HUES48 (cell line): ENCODE measurements at regions not wholly inside any gene's neighbourhood (a gene's known extent, or its start where the extent isn't known, plus 50 kb on each side); places are given as distances from the start of the nearest gene placed in this dataset.

Experiments used
- H3K27ac ChIP-seq: one replicate; pipeline ENCODE4 v1.7.0; 2013; ENCODE audit warnings: low read depth, low read length, inconsistent platforms
- H3K27me3 ChIP-seq: 2 replicates; pipeline ENCODE4 v1.6.1; 2013; ENCODE audit warnings: mild to moderate bottlenecking, low read length; ENCODE audit not compliant: control insufficient read depth, insufficient read depth
- H3K36me3 ChIP-seq: 2 replicates; pipeline ENCODE4 v1.6.1; 2013; ENCODE audit warnings: low read length; ENCODE audit not compliant: control insufficient read depth, insufficient read depth
- H3K4me1 ChIP-seq: 2 replicates; pipeline ENCODE4 v1.6.1; 2013; ENCODE audit warnings: mild to moderate bottlenecking, low read length; ENCODE audit not compliant: control insufficient read depth, insufficient read depth
- H3K4me3 ChIP-seq: 2 replicates; pipeline ENCODE4 v1.5.1; 2013; ENCODE audit warnings: mild to moderate bottlenecking, low read depth, low read length
- H3K9ac ChIP-seq: 2 replicates; pipeline ENCODE4 v1.6.1; 2013; ENCODE audit warnings: mild to moderate bottlenecking, low read depth, low read length, moderate library complexity
- H3K9me3 ChIP-seq: 2 replicates; pipeline ENCODE4 v1.6.1; 2013; ENCODE audit warnings: low read length; ENCODE audit not compliant: control insufficient read depth, insufficient read depth

- Histone ChIP-seq H3K4me3 (no peak overlapping the region), H3K27ac (no peak overlapping the region), H3K9me3 (no peaks in the 10 kb centered on the region), H3K4me1 (no peaks in the 10 kb centered on the region), H3K27me3 (no peaks in the 10 kb centered on the region), H3K36me3 (no peaks in the 10 kb centered on the region), H3K9ac (no peak overlapping the region)
Observed at GRCh38 chr7:113460067-113460466, 341.7 kb upstream of the SMIM30 start.

DNA sequence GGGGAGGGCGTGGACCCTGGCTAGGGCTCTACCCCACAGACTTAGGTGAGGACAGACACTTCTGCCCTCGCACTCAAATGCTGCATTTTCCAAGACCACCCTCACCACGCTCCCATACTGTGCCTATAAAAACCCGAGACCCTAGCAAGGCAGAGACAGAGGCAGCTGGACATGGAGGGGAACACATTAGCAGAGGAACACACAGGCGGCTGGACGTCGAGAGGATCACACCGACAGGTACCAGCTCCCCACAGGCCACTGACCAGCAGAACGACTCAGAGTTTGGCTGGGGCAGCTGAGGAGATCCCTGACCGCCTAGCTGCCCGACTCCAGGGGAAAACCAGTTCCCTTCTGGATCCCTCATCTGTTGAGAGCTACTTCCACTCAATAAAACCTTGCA lies 338.2 kb upstream of the SMIM30 start:
- H3K27ac ChIP-seq, result no peak overlapping the region
- H3K27me3 ChIP-seq, result no peaks in the 10 kb centered on the region
- H3K4me3 ChIP-seq, result no peak overlapping the region
- no peaks in the 10 kb centered on the region for H3K36me3 ChIP-seq
- H3K9me3 ChIP-seq, result no peaks in the 10 kb centered on the region
- no peaks in the 10 kb centered on the region for H3K4me1 ChIP-seq
- H3K9ac ChIP-seq, result no peak overlapping the region

DNA sequence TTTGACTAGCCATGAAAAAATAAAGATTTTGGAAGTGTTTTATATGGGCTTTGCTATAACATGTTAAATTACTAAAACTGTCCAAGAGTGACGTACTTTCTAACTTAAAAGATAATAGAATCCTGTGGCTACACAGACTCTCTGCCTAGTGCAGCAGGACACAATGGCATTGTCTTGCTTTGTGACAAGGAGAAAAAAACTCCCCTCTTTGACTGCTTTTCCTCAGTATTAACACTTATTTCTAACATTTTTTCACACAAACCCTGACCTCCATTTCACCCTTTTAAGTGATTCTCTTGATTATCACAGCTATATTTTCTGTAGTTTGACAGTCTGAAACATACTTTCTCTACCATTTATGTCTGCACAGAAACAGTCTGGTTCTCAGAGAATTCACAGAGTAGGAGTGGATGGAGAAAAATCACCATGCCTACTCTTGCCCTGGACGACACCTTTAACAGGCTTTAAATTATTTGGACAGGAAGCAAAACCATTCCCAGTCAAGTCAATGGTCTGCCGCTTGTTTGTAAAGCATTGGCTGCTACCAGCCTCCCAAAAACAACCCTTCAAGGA lies 336.3 kb upstream of the SMIM30 start:
- Histone ChIP-seq H3K36me3 (no peaks in the 10 kb centered on the region), H3K27ac (no peak overlapping the region), H3K4me1 (no peaks in the 10 kb centered on the region), H3K9ac (no peak overlapping the region), H3K27me3 (no peaks in the 10 kb centered on the region), H3K9me3 (no peaks in the 10 kb centered on the region), H3K4me3 (no peak overlapping the region)

DNA sequence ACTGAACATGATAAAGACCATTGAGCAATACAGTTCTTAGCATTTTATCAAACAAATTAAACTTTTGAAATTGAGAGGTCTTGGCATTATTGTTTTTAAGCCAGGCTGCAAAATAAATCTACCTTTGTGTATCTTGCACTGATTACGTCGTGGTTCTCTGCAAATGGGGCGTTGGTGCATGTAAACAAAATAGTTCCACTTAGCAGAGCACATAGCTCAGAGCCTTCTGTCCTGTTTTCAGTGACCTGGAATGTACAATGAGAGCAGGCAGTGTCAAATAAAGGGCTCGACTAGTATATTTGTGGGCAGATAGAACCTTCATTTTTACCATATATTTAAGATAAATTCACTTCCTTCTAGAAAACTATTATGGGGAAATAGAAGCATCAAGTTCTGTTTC lies 333.9 kb upstream of the SMIM30 start:
- H3K36me3 ChIP-seq, result no peaks in the 10 kb centered on the region
- H3K27me3 ChIP-seq, result no peaks in the 10 kb centered on the region
- no peaks in the 10 kb centered on the region for H3K9me3 ChIP-seq

DNA sequence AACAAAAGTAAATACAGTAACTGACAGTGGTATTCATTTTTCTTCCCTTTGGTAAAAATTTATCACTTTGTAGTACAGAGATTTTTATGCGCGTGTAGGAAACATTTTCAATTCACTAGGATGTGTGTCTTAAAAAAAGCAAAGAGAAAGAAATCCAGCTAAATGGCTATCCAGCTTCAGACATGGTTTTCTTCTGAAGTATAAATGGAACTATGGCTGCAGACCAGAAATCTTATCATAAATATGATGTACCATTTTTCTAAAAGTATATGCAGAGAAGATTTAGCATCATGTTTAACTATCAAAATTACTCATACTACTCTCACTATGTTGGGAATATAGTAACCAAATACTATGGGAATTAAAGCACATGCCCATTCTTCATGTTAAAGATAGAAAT lies 328.4 kb upstream of the SMIM30 start:
- Histone ChIP-seq H3K9me3 (no peaks in the 10 kb centered on the region), H3K36me3 (no peaks in the 10 kb centered on the region), H3K4me3 (no peak overlapping the region), H3K9ac (no peak overlapping the region), H3K27me3 (no peaks in the 10 kb centered on the region), H3K4me1 (no peaks in the 10 kb centered on the region), H3K27ac (no peak overlapping the region)

More for the DNA sequence above, 333.9 kb upstream of the SMIM30 start:
- Histone ChIP-seq H3K4me3 (no peak overlapping the region), H3K9ac (no peak overlapping the region), H3K27ac (no peak overlapping the region), H3K4me1 (no peaks in the 10 kb centered on the region)

GRCh38 chr7:113446391-113446790 lies 328.0 kb upstream of the SMIM30 start:
- no peaks in the 10 kb centered on the region for H3K4me1 ChIP-seq
- H3K4me3 ChIP-seq, result no peak overlapping the region
- H3K9me3 ChIP-seq, result no peaks in the 10 kb centered on the region
- H3K27ac ChIP-seq, result no peak overlapping the region
- no peak overlapping the region for H3K9ac ChIP-seq
- H3K27me3 ChIP-seq, result no peaks in the 10 kb centered on the region
- H3K36me3 ChIP-seq, result no peaks in the 10 kb centered on the region

- H3K9ac ChIP-seq, result no peak overlapping the region
- no peak overlapping the region for H3K27ac ChIP-seq
- no peak overlapping the region for H3K4me3 ChIP-seq
- H3K36me3 ChIP-seq, result no peaks in the 10 kb centered on the region
- no peaks in the 10 kb centered on the region for H3K9me3 ChIP-seq
- no peaks in the 10 kb centered on the region for H3K4me1 ChIP-seq
- no peaks in the 10 kb centered on the region for H3K27me3 ChIP-seq
Observed at GRCh38 chr7:113444261-113444660, 325.9 kb upstream of the SMIM30 start.

DNA sequence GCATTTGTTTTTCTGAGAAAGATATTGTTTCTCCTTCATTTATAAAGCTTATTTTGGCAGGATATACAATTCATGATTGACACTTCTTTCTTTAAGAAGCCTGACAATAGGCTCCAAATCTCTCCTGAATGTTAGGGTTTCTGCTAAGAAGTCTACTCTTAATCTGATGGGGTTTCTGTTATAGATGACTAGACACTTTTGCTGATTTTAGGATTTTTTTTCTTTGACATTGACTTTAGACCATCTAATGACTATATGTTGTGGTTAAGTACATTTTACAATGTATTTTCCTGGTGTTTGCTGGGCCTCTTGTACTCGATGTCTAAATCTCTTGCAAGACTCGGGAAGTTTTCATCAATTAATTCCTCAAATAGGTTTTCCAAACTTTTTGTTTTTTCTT lies 321.8 kb upstream of the SMIM30 start:
- Histone ChIP-seq H3K9me3 (peaks cover 4% of the 10 kb centered on the region; the same call in 1 of the 2 replicates), H3K36me3 (no peaks in the 10 kb centered on the region), H3K4me3 (no peak overlapping the region), H3K27me3 (no peaks in the 10 kb centered on the region), H3K27ac (no peak overlapping the region), H3K9ac (no peak overlapping the region), H3K4me1 (no peaks in the 10 kb centered on the region)

- Histone ChIP-seq H3K36me3 (no peaks in the 10 kb centered on the region), H3K4me3 (no peak overlapping the region), H3K27me3 (no peaks in the 10 kb centered on the region), H3K27ac (no peak overlapping the region), H3K4me1 (no peaks in the 10 kb centered on the region), H3K9me3 (no peaks in the 10 kb centered on the region), H3K9ac (no peak overlapping the region)
Observed at GRCh38 chr7:113431406-113431805, 313.1 kb upstream of the SMIM30 start.

DNA sequence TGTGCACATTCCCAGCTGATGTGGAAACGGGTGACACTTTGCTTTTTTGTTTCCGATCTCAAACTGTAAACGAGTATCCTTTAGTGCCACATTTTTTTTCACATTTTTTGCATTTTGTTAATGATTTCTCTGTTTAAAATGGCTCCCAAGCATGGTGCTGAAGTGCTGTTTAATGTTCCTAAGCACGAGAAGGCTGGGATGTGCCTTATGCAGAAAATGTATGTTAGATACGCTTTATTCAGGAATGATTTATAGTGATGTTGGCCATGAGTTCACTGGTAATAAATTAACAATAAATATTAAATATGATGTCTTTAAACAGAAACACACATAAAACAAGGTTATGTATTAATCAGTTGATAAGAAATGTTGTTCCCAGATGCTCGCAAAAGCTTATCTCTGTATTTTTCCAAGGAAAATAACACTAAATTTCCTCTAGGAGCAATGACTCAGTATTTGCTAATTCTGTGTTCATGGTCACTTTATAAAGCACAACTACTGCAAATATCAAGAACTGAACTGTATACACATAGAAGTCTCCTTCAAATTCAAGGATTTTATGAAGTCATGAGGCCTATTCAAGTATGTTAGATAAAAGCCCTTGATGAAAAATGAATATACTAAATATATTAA lies 305.9 kb upstream of the SMIM30 start:
- H3K27me3 ChIP-seq, result no peaks in the 10 kb centered on the region
- H3K9ac ChIP-seq, result no peak overlapping the region
- H3K4me3 ChIP-seq, result no peak overlapping the region
- H3K27ac ChIP-seq, result no peak overlapping the region
- H3K9me3 ChIP-seq, result no peaks in the 10 kb centered on the region
- no peaks in the 10 kb centered on the region for H3K4me1 ChIP-seq
- no peaks in the 10 kb centered on the region for H3K36me3 ChIP-seq

DNA sequence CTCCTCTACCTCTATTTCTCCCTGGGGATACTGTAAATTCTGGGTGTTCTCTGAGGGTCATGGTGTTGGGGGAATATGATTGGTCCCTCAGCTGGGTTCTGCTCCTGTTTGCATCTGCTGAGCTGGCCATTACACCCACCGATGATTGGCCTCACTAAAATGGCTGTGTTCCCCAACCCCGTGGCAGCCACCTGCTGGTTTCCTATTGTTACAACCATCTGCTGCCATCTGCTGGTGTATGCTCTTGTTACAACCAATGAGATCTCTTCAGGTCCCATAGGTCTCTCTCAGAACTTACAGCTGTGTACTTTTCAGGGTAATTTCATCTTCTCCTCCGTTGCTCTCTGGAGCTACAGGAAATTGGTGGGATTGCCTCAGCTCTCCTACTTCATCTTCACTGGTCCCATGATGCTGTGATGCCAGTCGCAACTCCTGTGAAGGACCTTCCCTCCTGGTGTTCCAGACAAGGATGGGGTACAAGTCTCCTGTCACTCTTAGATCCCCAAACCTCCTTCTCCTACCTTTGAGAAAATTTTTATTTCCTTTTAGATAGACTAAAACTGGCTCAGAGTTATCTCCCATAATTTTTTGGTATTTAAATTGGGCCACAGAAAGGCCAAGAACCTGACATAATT lies 303.5 kb upstream of the SMIM30 start:
- Histone ChIP-seq H3K27me3 (no peaks in the 10 kb centered on the region), H3K9me3 (no peaks in the 10 kb centered on the region), H3K9ac (no peak overlapping the region), H3K36me3 (no peaks in the 10 kb centered on the region), H3K27ac (no peak overlapping the region), H3K4me3 (no peak overlapping the region), H3K4me1 (no peaks in the 10 kb centered on the region)
